NT2/D1 (cell line): ENCODE measurements at regions not wholly inside any gene's neighbourhood (a gene's known extent, or its start where the extent isn't known, plus 50 kb on each side); places are given as distances from the start of the nearest gene placed in this dataset.

ENCODE experiments used
- DNase-seq: peaks from one replicate; pipeline ENCODE4 v3.0.0-alpha.2; 2011; ENCODE audit warnings: low read depth, low spot score
- H3K27me3 ChIP-seq: 2 replicates; pipeline ENCODE4 v1.6.0; 2011; ENCODE audit warnings: mild to moderate bottlenecking; ENCODE audit not compliant: insufficient read length, insufficient read depth
- H3K36me3 ChIP-seq: 2 replicates; pipeline ENCODE4 v1.6.1; 2011; ENCODE audit warnings: mild to moderate bottlenecking, low read length, mixed read lengths; ENCODE audit not compliant: insufficient read depth, insufficient read length
- H3K4me1 ChIP-seq: 2 replicates; pipeline ENCODE4 v1.5.1; 2011; ENCODE audit not compliant: insufficient read depth, insufficient read length
- H3K4me3 ChIP-seq: 2 replicates; pipeline ENCODE4 v1.5.1; 2011; ENCODE audit warnings: low read depth; ENCODE audit not compliant: insufficient read length
- H3K9ac ChIP-seq: 2 replicates; pipeline ENCODE4 v1.6.0; 2011; ENCODE audit warnings: low read depth; ENCODE audit not compliant: insufficient read length
- H3K9me3 ChIP-seq: 2 replicates; pipeline ENCODE4 v1.5.1; 2011; ENCODE audit warnings: mild to moderate bottlenecking, low read length; ENCODE audit not compliant: insufficient read depth
- SUZ12 ChIP-seq: IDR thresholded peaks from 2 replicates; pipeline ENCODE4 v1.6.1; 2011; ENCODE audit not compliant: insufficient read length, insufficient read depth; ENCODE audit errors: extremely low read depth
- YY1 ChIP-seq: IDR thresholded peaks from 2 replicates; pipeline ENCODE4 v1.6.1; 2011; ENCODE audit not compliant: insufficient read length, insufficient read depth
- ZNF274 ChIP-seq: IDR thresholded peaks from 2 replicates; pipeline ENCODE4 v1.6.1; 2011; ENCODE audit warnings: mild to moderate bottlenecking, low read depth, low read length

DNA sequence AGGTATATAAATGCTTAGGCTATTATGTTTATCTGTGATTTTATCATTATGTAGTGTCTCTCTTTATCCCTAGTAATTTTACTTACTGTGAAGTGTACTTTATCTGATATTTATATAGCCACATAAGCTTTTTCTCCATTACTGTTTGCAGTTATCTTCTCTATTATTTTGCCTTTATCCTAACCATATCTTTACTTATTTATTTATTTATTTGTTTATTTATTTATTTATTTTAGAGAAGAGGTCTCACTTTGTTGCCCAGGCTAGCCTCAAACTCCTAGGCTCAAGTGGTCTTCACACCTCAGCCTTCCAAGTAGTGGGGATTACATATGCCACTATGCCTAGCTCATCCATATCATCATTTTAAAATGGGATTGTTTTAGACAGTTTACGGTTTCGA lies 331.8 kb downstream of the C7orf25 start:
- H3K4me1 ChIP-seq, result no peaks in the 10 kb centered on the region
- no peaks in the 10 kb centered on the region for H3K36me3 ChIP-seq
- no peak overlapping the region for H3K9ac ChIP-seq
- H3K9me3 ChIP-seq, result peaks cover 17% of the 10 kb centered on the region
- TF ChIP-seq ZNF274, result no peak
- TF ChIP-seq YY1, result no peak
- no peak for TF ChIP-seq SUZ12
- no peak overlapping the region for H3K4me3 ChIP-seq
- DNase-seq, result no peak
- no peaks in the 10 kb centered on the region for H3K27me3 ChIP-seq

DNA sequence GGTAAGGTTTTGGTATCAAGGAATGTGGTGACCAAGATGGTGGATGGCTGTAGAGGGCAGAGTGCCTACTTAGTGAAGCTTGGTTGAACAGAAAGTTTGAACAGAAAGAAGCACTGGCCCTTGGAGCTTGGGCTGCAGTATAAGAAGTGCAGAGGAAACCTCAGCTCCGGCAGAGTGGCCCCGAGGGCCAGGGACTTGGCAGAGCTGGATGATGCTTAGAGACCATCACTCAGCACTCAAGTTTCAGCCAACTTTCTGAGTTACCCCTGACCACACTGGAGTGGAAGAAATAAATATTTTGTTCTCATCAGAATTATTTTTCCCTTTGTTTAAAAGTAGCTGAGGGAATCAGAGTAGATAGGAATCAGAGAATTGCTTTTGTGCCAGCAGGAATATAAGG lies 336.7 kb downstream of the C7orf25 start:
- no peaks in the 10 kb centered on the region for H3K27me3 ChIP-seq
- no peak overlapping the region for H3K4me3 ChIP-seq
- DNase-seq, result no peak

DNA sequence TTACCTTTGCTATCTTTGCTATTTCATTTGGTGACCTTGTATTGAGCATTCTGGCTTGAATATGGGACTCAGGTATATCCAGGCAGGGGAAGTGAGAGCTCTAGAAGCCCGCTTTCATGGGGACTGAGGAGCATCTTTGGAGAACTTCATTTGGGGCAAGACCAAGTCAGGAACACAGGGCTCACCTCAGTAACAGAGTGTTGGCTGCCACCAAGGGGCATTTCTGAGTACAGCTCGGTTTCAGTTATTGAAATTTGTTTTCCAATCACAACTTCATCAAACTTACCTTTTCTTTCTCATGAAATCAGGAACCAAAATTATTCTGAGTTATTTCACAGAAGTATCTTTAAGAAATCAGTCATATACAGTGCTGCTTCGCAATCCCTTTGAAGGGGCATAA lies 337.2 kb downstream of the C7orf25 start:
- Histone ChIP-seq H3K36me3 (no peaks in the 10 kb centered on the region), H3K9ac (no peak overlapping the region), H3K4me3 (no peak overlapping the region), H3K27me3 (no peaks in the 10 kb centered on the region), H3K4me1 (no peaks in the 10 kb centered on the region), H3K9me3 (peaks cover 11% of the 10 kb centered on the region)
- TF ChIP-seq SUZ12 (no peak), ZNF274 (no peak), YY1 (no peak)
- DNase-seq, result no peak

More for the DNA sequence above, 336.7 kb downstream of the C7orf25 start:
- peaks cover 16% of the 10 kb centered on the region for H3K9me3 ChIP-seq
- H3K9ac ChIP-seq, result no peak overlapping the region
- no peaks in the 10 kb centered on the region for H3K4me1 ChIP-seq
- H3K36me3 ChIP-seq, result no peaks in the 10 kb centered on the region
- TF ChIP-seq ZNF274, result no peak
- no peak for TF ChIP-seq YY1
- TF ChIP-seq SUZ12, result no peak

DNA sequence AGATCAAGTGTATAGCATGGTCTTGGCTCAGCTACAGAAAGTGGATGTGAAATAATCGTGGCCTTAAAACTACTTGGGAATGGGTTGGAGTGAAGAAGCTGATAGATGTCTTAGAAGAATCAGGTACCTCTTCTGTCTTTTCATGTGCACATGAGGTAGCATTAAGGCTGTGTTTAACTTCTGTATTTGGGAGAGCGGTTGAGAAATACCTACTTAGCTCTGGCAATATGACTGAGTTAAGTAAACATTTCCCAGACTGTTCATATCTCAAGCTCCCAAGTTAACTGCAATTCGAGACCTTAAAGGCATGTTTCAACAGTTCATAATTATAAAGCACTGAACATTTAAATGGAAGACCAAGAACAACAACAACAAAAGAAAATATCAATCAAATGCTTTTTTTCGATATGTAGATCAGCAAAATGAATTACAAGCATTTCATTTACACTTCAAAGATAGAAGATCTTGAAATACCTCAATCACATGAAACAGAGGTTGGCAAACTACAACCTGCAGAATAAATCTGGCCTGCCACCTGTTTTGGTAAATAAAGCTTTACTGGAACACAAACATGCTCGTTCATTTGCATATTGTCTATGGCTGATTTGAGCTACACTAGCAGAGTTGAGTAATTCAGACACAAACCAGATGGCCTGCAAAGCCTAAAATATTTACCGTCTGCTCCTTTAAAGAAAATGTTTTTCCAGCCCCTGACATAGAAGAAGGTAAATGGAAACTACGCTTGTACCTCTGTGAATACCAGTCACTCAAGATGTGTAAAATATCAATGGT lies 337.1 kb upstream of the GLI3 start:
- Histone ChIP-seq H3K36me3 (no peaks in the 10 kb centered on the region), H3K27me3 (no peaks in the 10 kb centered on the region), H3K9me3 (peaks cover 5% of the 10 kb centered on the region), H3K4me1 (no peaks in the 10 kb centered on the region), H3K4me3 (no peak overlapping the region), H3K9ac (no peak overlapping the region)
- TF ChIP-seq SUZ12, result no peak
- no peak for TF ChIP-seq YY1
- TF ChIP-seq ZNF274, result no peak
- no peak for DNase-seq

DNA sequence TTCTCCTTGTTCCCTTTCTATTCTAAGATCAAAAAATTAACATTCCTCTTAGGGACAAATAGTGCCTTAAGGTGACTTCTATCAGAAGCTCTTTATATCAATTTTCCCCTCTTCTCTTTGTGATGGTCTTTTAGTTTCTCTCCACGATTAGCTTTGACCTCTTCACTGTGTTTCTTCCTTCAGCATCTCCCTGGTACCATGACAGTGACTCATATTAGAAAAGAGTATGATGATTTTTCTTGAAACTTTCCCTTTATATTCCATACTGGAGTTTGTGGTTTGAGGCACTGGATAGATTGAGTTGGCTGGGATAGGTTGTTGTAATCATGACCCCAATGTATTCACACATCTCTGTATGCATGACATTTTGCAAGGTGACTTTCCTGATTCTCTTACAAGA lies 335.6 kb upstream of the GLI3 start:
- H3K9ac ChIP-seq, result no peak overlapping the region
- H3K27me3 ChIP-seq, result no peaks in the 10 kb centered on the region
- H3K36me3 ChIP-seq, result no peaks in the 10 kb centered on the region
- H3K9me3 ChIP-seq, result no peaks in the 10 kb centered on the region
- no peak overlapping the region for H3K4me3 ChIP-seq
- DNase-seq, result no peak
- TF ChIP-seq YY1, result no peak
- H3K4me1 ChIP-seq, result no peaks in the 10 kb centered on the region

DNA sequence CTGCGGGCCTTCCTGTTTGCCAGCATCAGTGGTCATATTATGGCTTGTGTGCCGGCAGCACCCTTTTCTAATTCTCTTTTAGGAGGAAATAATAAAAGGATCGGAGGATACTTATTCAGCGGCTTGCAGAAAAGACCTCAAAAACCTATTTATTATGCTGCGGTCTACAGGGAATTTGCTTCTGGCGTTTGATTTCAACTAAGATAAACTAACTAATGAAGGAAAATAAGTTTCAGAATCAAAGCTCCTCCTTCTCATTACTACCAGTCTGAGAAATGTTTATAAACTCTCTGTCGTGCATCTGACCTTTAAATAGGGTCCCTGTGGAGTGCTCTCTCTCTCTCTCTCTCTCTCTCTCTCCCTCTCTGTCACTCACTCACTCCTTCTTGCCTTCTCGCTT lies 335.0 kb upstream of the GLI3 start:
- Histone ChIP-seq H3K9ac (no peak overlapping the region), H3K4me3 (no peak overlapping the region), H3K27me3 (no peaks in the 10 kb centered on the region), H3K36me3 (no peaks in the 10 kb centered on the region), H3K4me1 (no peaks in the 10 kb centered on the region), H3K9me3 (no peaks in the 10 kb centered on the region)
- TF ChIP-seq ZNF274 (no peak), SUZ12 (no peak), YY1 (no peak)
- DNase-seq, result no peak

DNA sequence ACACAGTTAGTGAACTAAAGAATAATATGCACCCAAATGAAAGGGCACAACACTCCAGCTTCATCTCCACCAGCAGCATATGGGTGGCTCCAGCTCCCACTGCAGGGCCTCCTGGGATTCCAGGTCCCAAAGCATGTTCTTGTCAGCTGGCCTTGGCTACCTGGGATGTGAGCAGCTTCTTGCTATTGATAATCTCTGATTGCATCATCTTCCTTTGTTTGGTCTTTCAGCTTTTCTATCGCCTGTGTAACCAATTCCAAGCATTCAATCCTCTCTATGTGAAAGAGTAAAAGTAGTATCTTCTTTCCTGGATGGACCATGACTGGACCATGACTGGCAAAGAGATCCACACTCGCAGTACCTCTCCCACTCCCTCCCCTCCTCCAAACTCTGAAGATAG lies 333.9 kb upstream of the GLI3 start:
- Histone ChIP-seq H3K36me3 (no peaks in the 10 kb centered on the region), H3K4me3 (no peak overlapping the region), H3K9me3 (no peaks in the 10 kb centered on the region), H3K4me1 (no peaks in the 10 kb centered on the region), H3K27me3 (no peaks in the 10 kb centered on the region), H3K9ac (no peak overlapping the region)
- TF ChIP-seq YY1 (no peak), SUZ12 (no peak), ZNF274 (no peak)
- no peak for DNase-seq
